CD14-positive monocyte (primary cell): ENCODE measurements at regions not wholly inside any gene's neighbourhood (a gene's known extent, or its start where the extent isn't known, plus 50 kb on each side); places are given as distances from the start of the nearest gene placed in this dataset.

Experiments used
- DNase-seq, 3 donors: peaks; one replicate each; pipeline ENCODE4 v3.0.0-alpha.2; 2011 to 2022
- H2AFZ ChIP-seq: 2 replicates; pipeline ENCODE4 v1.6.0; 2012; ENCODE audit warnings: mild to moderate bottlenecking, low read depth, low read length, inconsistent platforms; ENCODE audit not compliant: insufficient read depth, poor library complexity, severe bottlenecking
- H3K27ac ChIP-seq, 2 donors: 1 replicate in 1 of 2; 2 replicates in 1 of 2; pipeline ENCODE4 v1.5.1; 2012 to 2013; ENCODE audit warnings: low read length in 2 of 2, control low read depth in 1 of 2, inconsistent platforms in 1 of 2, low read depth in 1 of 2, mild to moderate bottlenecking in 1 of 2
- H3K27me3 ChIP-seq, 2 donors: one replicate each; pipeline versions ENCODE4 v1.6.0 to v1.6.1; 2011 to 2013; ENCODE audit warnings: low read length in 2 of 2; ENCODE audit not compliant: control insufficient read depth in 2 of 2, insufficient read depth in 2 of 2
- H3K36me3 ChIP-seq, 2 donors: replicated peaks in 1 of 2; 1 replicate in 1 of 2; 2 replicates in 1 of 2; pipeline versions ENCODE4 v1.5.1 to v1.6.1; 2012 to 2013; ENCODE audit warnings: low read length in 2 of 2, control low read depth in 1 of 2, inconsistent platforms in 1 of 2, mild to moderate bottlenecking in 1 of 2; ENCODE audit not compliant: insufficient read depth in 2 of 2, control insufficient read depth in 1 of 2
- H3K4me1 ChIP-seq, 2 donors: 1 replicate in 1 of 2; 2 replicates in 1 of 2; pipeline versions ENCODE4 v1.5.1 to v1.6.1; 2012 to 2013; ENCODE audit warnings: low read length in 2 of 2, control low read depth in 1 of 2, inconsistent platforms in 1 of 2, mild to moderate bottlenecking in 1 of 2, moderate library complexity in 1 of 2; ENCODE audit not compliant: insufficient read depth in 2 of 2, control insufficient read depth in 1 of 2
- H3K4me2 ChIP-seq: replicated peaks from 2 replicates; pipeline ENCODE3; 2012; ENCODE audit warnings: low read length, moderate library complexity, mild to moderate bottlenecking; ENCODE audit not compliant: poor library complexity, severe bottlenecking; ENCODE audit errors: extremely low read depth
- H3K4me3 ChIP-seq, 3 experiments: fragments of 200-600 bp in 1 of 3; sonication (generic) in 1 of 3; replicated peaks in 1 of 3; 1 replicate in 2 of 3; 2 replicates in 1 of 3; pipeline ENCODE4 v1.5.1; 2011 to 2013; ENCODE audit warnings: low read length in 3 of 3, mild to moderate bottlenecking in 3 of 3, control low read depth in 2 of 3, low read depth in 2 of 3, inconsistent platforms in 1 of 3, moderate library complexity in 1 of 3
- H3K79me2 ChIP-seq: 2 replicates; pipeline ENCODE4 v1.6.0; 2012; ENCODE audit warnings: mild to moderate bottlenecking, control low read depth, inconsistent platforms, low read length, moderate library complexity; ENCODE audit not compliant: insufficient read depth
- H3K9ac ChIP-seq: 2 replicates; pipeline ENCODE4 v1.6.0; 2017; ENCODE audit warnings: low read length, mild to moderate bottlenecking; ENCODE audit not compliant: insufficient read depth, poor library complexity, severe bottlenecking
- H3K9me3 ChIP-seq, 2 donors: replicated peaks in 1 of 2; 1 replicate in 1 of 2; 2 replicates in 1 of 2; pipeline versions ENCODE4 v1.5.1 to v1.6.1; 2012 to 2013; ENCODE audit warnings: low read length in 2 of 2, control low read depth in 1 of 2; ENCODE audit not compliant: control insufficient read depth in 1 of 2, insufficient read depth in 1 of 2
- H4K20me1 ChIP-seq: 2 replicates; pipeline ENCODE4 v1.6.0; 2012; ENCODE audit warnings: mild to moderate bottlenecking, low read length, control low read depth, moderate library complexity; ENCODE audit not compliant: insufficient read depth
- H3K27ac Mint-ChIP-seq, 7 donors: one replicate each; pipeline ENCODE4 v1.8.0; 2020; ENCODE audit warnings: mild to moderate bottlenecking in 7 of 7, mixed read lengths in 7 of 7, moderate library complexity in 6 of 7, inconsistent platforms in 2 of 7
- H3K27me3 Mint-ChIP-seq, 3 donors: one replicate each; pipeline ENCODE4 v1.8.0; 2021 to 2022; ENCODE audit warnings: low read depth in 3 of 3, mild to moderate bottlenecking in 3 of 3, mixed read lengths in 3 of 3, moderate library complexity in 3 of 3, inconsistent platforms in 1 of 3
- H3K36me3 Mint-ChIP-seq, 2 donors: one replicate each; pipeline ENCODE4 v1.8.0; 2020; ENCODE audit warnings: mixed read lengths in 2 of 2, inconsistent platforms in 1 of 2, mild to moderate bottlenecking in 1 of 2
- H3K4me1 Mint-ChIP-seq: one replicate; pipeline ENCODE4 v1.8.0; 2020; ENCODE audit warnings: mild to moderate bottlenecking, mixed read lengths
- H3K4me3 Mint-ChIP-seq, 2 donors: one replicate each; pipeline ENCODE4 v1.8.0; 2020; ENCODE audit warnings: mild to moderate bottlenecking in 2 of 2, mixed read lengths in 2 of 2, moderate library complexity in 1 of 2
- H3K9me3 Mint-ChIP-seq, 7 donors: one replicate each; pipeline ENCODE4 v1.8.0; 2020 to 2022; ENCODE audit warnings: mixed read lengths in 7 of 7, mild to moderate bottlenecking in 6 of 7, moderate library complexity in 6 of 7, inconsistent platforms in 2 of 7
- CTCF ChIP-seq: fragments of 200-600 bp; IDR thresholded peaks from one replicate; pipeline ENCODE4 v1.8.0; 2022; ENCODE audit warnings: antibody characterized with exemption, mild to moderate bottlenecking
- WGBS: methylation state at CpG from one replicate; pipeline ENCODE4 v1.1.5; 2013; ENCODE audit warnings: missing lambda C conversion rate; ENCODE audit not compliant: insufficient coverage; 5-methylcytosine and 5-hydroxymethylcytosine counted together
- intact Hi-C, 2 donors: fragments of 100-400 bp; cut with micrococcal nuclease; formaldehyde crosslinking; loops; one replicate each; pipeline versions ENCODE4 v1.15.0 to v1.15.1; 2023

- no peak for DNase-seq
- Mint-ChIP-seq H3K9me3 (peaks cover 0 to 2% (median 0%) of the 10 kb centered on the region in 7 donors), H3K27ac (no peak overlapping the region), H3K36me3 (no peaks in the 10 kb centered on the region), H3K4me3 (no peak overlapping the region), H3K4me1 (no peaks in the 10 kb centered on the region), H3K27me3 (peaks cover 0 to 2% (median 0%) of the 10 kb centered on the region in 3 donors)
- H3K27me3 ChIP-seq = no peaks in the 10 kb centered on the region
- intact Hi-C loops = no loop called here
- H4K20me1 ChIP-seq = no peaks in the 10 kb centered on the region
- TF ChIP-seq CTCF = no peak
- H3K79me2 ChIP-seq = no peaks in the 10 kb centered on the region
- no peaks in the 10 kb centered on the region for H3K4me1 ChIP-seq
- no peak overlapping the region for H3K27ac ChIP-seq
- H2AFZ ChIP-seq = no peak overlapping the region
- no peaks in the 10 kb centered on the region for H3K9me3 ChIP-seq
- no peak overlapping the region for H3K4me3 ChIP-seq
- no peak overlapping the region for H3K4me2 ChIP-seq
- H3K9ac ChIP-seq = no peak overlapping the region
- no peaks in the 10 kb centered on the region for H3K36me3 ChIP-seq
- no CpG with 5 or more reads among the region's 3 CpGs for WGBS
Measured at GRCh38 chr4:170248576-170248975, 158.8 kb upstream of the AADAT start.

- Mint-ChIP-seq H3K4me3 (no peak overlapping the region), H3K4me1 (no peaks in the 10 kb centered on the region), H3K27me3 (peaks cover 0 to 2% (median 0%) of the 10 kb centered on the region in 3 donors), H3K27ac (no peak overlapping the region), H3K9me3 (peaks cover 0 to 2% (median 0%) of the 10 kb centered on the region in 7 donors), H3K36me3 (no peaks in the 10 kb centered on the region)
- no peak overlapping the region for H3K9ac ChIP-seq
- no peaks in the 10 kb centered on the region for H4K20me1 ChIP-seq
- H3K36me3 ChIP-seq = no peaks in the 10 kb centered on the region
- H3K27ac ChIP-seq = no peak overlapping the region
- H3K27me3 ChIP-seq = no peaks in the 10 kb centered on the region
- no peak for DNase-seq
- 93% methylated on average over 4 of the region's 4 CpGs for WGBS
- no peaks in the 10 kb centered on the region for H3K9me3 ChIP-seq
- no peaks in the 10 kb centered on the region for H3K4me1 ChIP-seq
- no peak overlapping the region for H3K4me2 ChIP-seq
- intact Hi-C loops = no loop called here
- no peaks in the 10 kb centered on the region for H3K79me2 ChIP-seq
- no peak overlapping the region for H3K4me3 ChIP-seq
- no peak for TF ChIP-seq CTCF
- H2AFZ ChIP-seq = no peak overlapping the region
Measured at GRCh38 chr4:170248029-170248428, 158.3 kb upstream of the AADAT start.
